PC-9 (cell line): ENCODE measurements at regions not wholly inside any gene's neighbourhood (a gene's known extent, or its start where the extent isn't known, plus 50 kb on each side); places are given as distances from the start of the nearest gene placed in this dataset.

Experiments used
- BruUV-seq: library from RNA; stranded (reverse); fragments of 400-500 nt; replicated peaks from 2 replicates; lab custom pipeline; 2021; lab: Mats Ljungman, UMichigan
- CTCF ChIA-PET: fragments of 300-600 bp; sonication (Branson Sonifier 250); formaldehyde crosslinking; loops from one replicate; lab custom pipeline; 2022; ENCODE audit warnings: antibody characterized with exemption; lab: Charles Lee
- POLR2A ChIA-PET: fragments of 300-600 bp; sonication (Branson Sonifier 250); formaldehyde crosslinking; loops from one replicate; lab custom pipeline; 2022; ENCODE audit warnings: antibody characterized with exemption; ENCODE audit not compliant: unreplicated experiment; lab: Charles Lee
- DNase-seq, 2 experiments: peaks; one replicate each; pipeline versions ENCODE4 v3.0.0 to v3.0.0-alpha.2; 2015 to 2022; ENCODE audit warnings: mixed read lengths in 1 of 2
- H2AFZ ChIP-seq: fragments of 200-600 bp; sonication (generic); 2 replicates; pipeline ENCODE4 v1.8.1; 2017; ENCODE audit warnings: antibody characterized with exemption
- H3F3A ChIP-seq: fragments of 200-600 bp; sonication (generic); 2 replicates; pipeline ENCODE4 v1.8.1; 2017; ENCODE audit warnings: antibody characterized with exemption, mild to moderate bottlenecking, low read depth; ENCODE audit not compliant: insufficient read depth
- H3K27ac ChIP-seq: fragments of 200-600 bp; sonication (generic); 2 replicates; pipeline ENCODE4 v1.6.1; 2016; ENCODE audit warnings: mixed run types
- H3K27me3 ChIP-seq: fragments of 200-600 bp; sonication (generic); 2 replicates; pipeline ENCODE4 v1.6.1; 2016; ENCODE audit warnings: low read depth, mixed run types; ENCODE audit not compliant: insufficient read depth
- H3K36me3 ChIP-seq: fragments of 200-600 bp; sonication (generic); 2 replicates; pipeline ENCODE4 v1.6.1; 2016; ENCODE audit warnings: low read depth, mixed run types
- H3K4me1 ChIP-seq: fragments of 200-600 bp; sonication (generic); replicated peaks from 2 replicates; pipeline ENCODE4 v1.6.1; 2016; ENCODE audit warnings: mixed run types; ENCODE audit not compliant: insufficient read depth
- H3K4me2 ChIP-seq: fragments of 200-600 bp; sonication (generic); 2 replicates; pipeline ENCODE4 v1.6.1; 2017; ENCODE audit warnings: mixed run types
- H3K4me3 ChIP-seq: fragments of 200-600 bp; sonication (generic); 2 replicates; pipeline ENCODE4 v1.6.1; 2016; ENCODE audit warnings: mixed run types
- H3K79me2 ChIP-seq: fragments of 200-600 bp; sonication (generic); 2 replicates; pipeline ENCODE4 v1.6.1; 2017; ENCODE audit warnings: low read depth, mixed run types
- H3K9me2 ChIP-seq: fragments of 200-600 bp; sonication (generic); 2 replicates; pipeline ENCODE4 v1.8.1; 2017; ENCODE audit warnings: mild to moderate bottlenecking; ENCODE audit not compliant: insufficient read depth
- H3K9me3 ChIP-seq: fragments of 200-600 bp; sonication (generic); 2 replicates; pipeline ENCODE4 v1.8.1; 2016; ENCODE audit warnings: low read depth; ENCODE audit not compliant: insufficient read depth
- H4K20me1 ChIP-seq: fragments of 200-600 bp; sonication (generic); 2 replicates; pipeline ENCODE4 v1.8.1; 2017; ENCODE audit not compliant: insufficient read depth
- CTCF ChIP-seq: fragments of 200-600 bp; sonication (generic); conservative IDR thresholded peaks from 2 replicates; pipeline ENCODE4 v1.6.1; 2017; ENCODE audit warnings: mixed run types, antibody characterized with exemption, mild to moderate bottlenecking, moderate library complexity
- EZH2 ChIP-seq: fragments of 200-600 bp; sonication (generic); IDR thresholded peaks from 2 replicates; pipeline ENCODE4 v1.8.0; 2017; ENCODE audit warnings: antibody characterized with exemption, low read depth
- intact Hi-C: fragments of 100-400 bp; cut with micrococcal nuclease; formaldehyde crosslinking; loops from one replicate; pipeline ENCODE4 v1.10.0; 2022; ENCODE audit not compliant: unreplicated experiment

DNA sequence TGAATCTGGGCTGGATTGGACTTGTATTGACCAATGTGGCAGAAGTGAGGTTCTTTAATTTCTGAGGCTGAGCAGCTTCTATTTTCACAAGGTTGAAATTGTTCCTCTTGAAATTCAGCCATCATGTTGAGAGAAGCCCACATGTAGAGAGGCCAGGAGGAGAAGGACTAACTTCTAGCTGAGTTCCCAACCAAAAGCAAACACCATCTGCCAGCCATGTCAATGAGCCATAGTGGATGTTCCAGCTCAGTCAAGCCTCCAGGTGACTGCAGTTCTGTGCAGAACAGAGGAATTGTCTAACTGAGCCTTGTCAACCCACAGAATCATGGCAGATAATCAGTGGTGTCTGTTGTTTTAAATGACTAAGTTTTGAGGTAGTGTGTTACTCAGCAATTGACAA, 110.6 kb upstream of the ACVR1 start:
- CTCF ChIA-PET = interaction anchor here (0.5 kb wide), 1 partner anchor 20 kb away, joined by 5 read pairs; no protein-coding TSS in a partner anchor
- Histone ChIP-seq H3K27ac (no peak overlapping the region), H4K20me1 (no peaks in the 10 kb centered on the region), H3K4me1 (no peaks in the 10 kb centered on the region), H3F3A (no peaks in the 10 kb centered on the region), H3K79me2 (no peaks in the 10 kb centered on the region), H3K4me2 (no peak overlapping the region), H2AFZ (no peak overlapping the region), H3K4me3 (no peak overlapping the region), H3K36me3 (no peaks in the 10 kb centered on the region), H3K27me3 (no peaks in the 10 kb centered on the region), H3K9me2 (no peaks in the 10 kb centered on the region), H3K9me3 (no peaks in the 10 kb centered on the region)
- no peak for TF ChIP-seq CTCF
- no peak for TF ChIP-seq EZH2
- BruUV-seq = no TSS peak
- no peak for DNase-seq
- POLR2A ChIA-PET = no interaction called here
- intact Hi-C loops = no loop called here

DNA sequence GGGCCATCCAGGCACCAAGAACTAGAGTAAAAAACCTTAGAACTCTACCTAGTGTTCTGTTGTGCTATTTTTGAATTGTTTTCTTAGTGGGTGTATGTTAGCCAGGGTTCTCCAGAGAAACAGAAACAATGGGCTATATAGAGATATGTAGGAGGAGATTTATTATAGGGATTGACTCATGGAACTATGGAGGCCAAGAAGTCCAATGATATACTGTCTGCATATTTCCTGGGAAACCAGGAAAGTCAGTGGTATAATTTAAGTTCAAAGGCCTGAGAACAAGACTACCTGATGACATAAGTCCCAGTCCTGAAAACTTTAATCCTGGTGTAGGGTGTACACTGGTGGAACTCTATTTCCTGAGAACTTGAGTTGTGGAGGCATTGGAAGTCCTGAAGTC, 108.7 kb upstream of the ACVR1 start:
- TF ChIP-seq CTCF = no peak
- TF ChIP-seq EZH2 = no peak

DNA sequence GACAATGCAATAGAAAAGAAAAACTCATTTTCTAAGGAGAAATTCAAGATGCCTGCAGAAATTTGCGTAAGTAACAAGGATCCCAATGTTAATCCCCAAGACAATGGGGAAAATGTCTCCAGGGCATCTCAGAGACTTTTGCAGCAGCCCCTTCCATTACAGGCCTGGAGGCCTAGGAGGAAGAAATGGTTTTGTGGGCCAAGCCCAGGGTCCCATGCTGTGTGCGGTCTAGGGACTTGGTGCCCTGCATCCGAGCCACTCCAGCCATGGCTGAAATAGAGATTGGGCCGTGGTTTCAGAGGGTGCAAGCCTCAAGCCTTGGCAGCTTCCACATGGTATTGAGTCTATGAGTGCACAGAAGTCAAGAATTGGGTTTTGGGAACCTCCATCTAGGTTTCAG, 103.9 kb upstream of the ACVR1 start:
- POLR2A ChIA-PET = no interaction called here
- intact Hi-C loops = no loop called here
- no TSS peak for BruUV-seq

More for the DNA sequence above, 108.7 kb upstream of the ACVR1 start:
- POLR2A ChIA-PET = no interaction called here
- H3K27me3 ChIP-seq = no peaks in the 10 kb centered on the region
- H3F3A ChIP-seq = no peaks in the 10 kb centered on the region
- H4K20me1 ChIP-seq = no peaks in the 10 kb centered on the region
- H3K27ac ChIP-seq = no peak overlapping the region
- H3K4me1 ChIP-seq = no peaks in the 10 kb centered on the region
- H3K4me3 ChIP-seq = no peak overlapping the region
- H3K36me3 ChIP-seq = no peaks in the 10 kb centered on the region
- no peak overlapping the region for H3K4me2 ChIP-seq
- H3K79me2 ChIP-seq = no peaks in the 10 kb centered on the region
- H3K9me2 ChIP-seq = no peaks in the 10 kb centered on the region
- H3K9me3 ChIP-seq = no peaks in the 10 kb centered on the region
- H2AFZ ChIP-seq = no peak overlapping the region
- intact Hi-C loops = no loop called here
- no peak for DNase-seq
- CTCF ChIA-PET = no interaction called here
- BruUV-seq = no TSS peak

More for the DNA sequence above, 103.9 kb upstream of the ACVR1 start:
- no peaks in the 10 kb centered on the region for H3K27me3 ChIP-seq
- H3K27ac ChIP-seq = no peak overlapping the region
- H4K20me1 ChIP-seq = no peaks in the 10 kb centered on the region
- H3K9me2 ChIP-seq = no peaks in the 10 kb centered on the region
- no peaks in the 10 kb centered on the region for H3F3A ChIP-seq
- no peak overlapping the region for H3K4me2 ChIP-seq
- TF ChIP-seq EZH2 = no peak
- TF ChIP-seq CTCF = no peak
- DNase-seq = no peak
- no peaks in the 10 kb centered on the region for H3K9me3 ChIP-seq
- no peaks in the 10 kb centered on the region for H3K36me3 ChIP-seq
- H3K4me1 ChIP-seq = no peaks in the 10 kb centered on the region
- no peaks in the 10 kb centered on the region for H3K79me2 ChIP-seq
- no peak overlapping the region for H2AFZ ChIP-seq
- no peak overlapping the region for H3K4me3 ChIP-seq
- CTCF ChIA-PET = no interaction called here
